ENCODE measurements at regions not wholly inside any gene's neighbourhood (a gene's known extent, or its start where the extent isn't known, plus 50 kb on each side); places are given as distances from the start of the nearest gene placed in this dataset.

- Histone ChIP-seq H3K36me3 (ENCODE audit: control insufficient read depth in 2 of 2, extremely low read depth in 1 of 2, insufficient read depth in 2 of 2, low read length in 2 of 2) (no peaks in the 10 kb centered on the region), H3K27ac (ENCODE audit: control insufficient read depth, insufficient read depth, low read length) (no peak overlapping the region), H3K79me2 (ENCODE audit: control insufficient read depth, insufficient read depth, low read length) (no peaks in the 10 kb centered on the region), H2AFZ (ENCODE audit: control insufficient read depth, low read length) (no peak overlapping the region), H3K9me1 (ENCODE audit: control insufficient read depth, extremely low read depth, insufficient read depth, low read length) (no peaks in the 10 kb centered on the region), H4K20me1 (ENCODE audit: control insufficient read depth, extremely low read depth, insufficient read depth, low read length) (no peaks in the 10 kb centered on the region), H3K9me3 (ENCODE audit: control insufficient read depth, low read depth, low read length) (no peaks in the 10 kb centered on the region), H3K9ac (ENCODE audit: control insufficient read depth, extremely low read depth, insufficient read depth, low read length) (no peak overlapping the region), H3K4me3 (ENCODE audit: control insufficient read depth in 2 of 3, extremely low read depth in 1 of 3, insufficient read depth in 2 of 3, low read depth in 1 of 3, low read length in 3 of 3) (no peak overlapping the region), H3K4me2 (ENCODE audit: control insufficient read depth, extremely low read depth, insufficient read depth, low read depth, low read length) (no peak overlapping the region), H3K27me3 (ENCODE audit: control insufficient read depth, extremely low read depth, insufficient read depth, low read length) (no peaks in the 10 kb centered on the region), H3K4me1 (ENCODE audit: control insufficient read depth, extremely low read depth, insufficient read depth, low read length) (no peaks in the 10 kb centered on the region)
- TF ChIP-seq EZH2 (IDR thresholded peaks at IDR 0.05; ENCODE audit: low read length) (no peak), CTCF (optimal IDR thresholded peaks at IDR 0.05 in 1 of 3, IDR thresholded peaks at IDR 0.05 in 1 of 3, conservative IDR thresholded peaks at IDR 0.05 in 1 of 3; ENCODE audit: extremely low read depth in 1 of 3, insufficient read depth in 2 of 3, low read length in 3 of 3) (no peak)
- FAIRE-seq (no peak), DNase-seq (ENCODE audit: low read depth, low spot score) (no peak)
- dilution Hi-C loops (cut with MboI; ENCODE audit: extremely low pct_ligation_motif_present, low sequenced_read_pairs) = no loop called here
Measured at GRCh38 chr1:232561381-232561780, 68.6 kb downstream of the SIPA1L2 start.

GRCh38 chr1:232560940-232561339 lies 69.0 kb downstream of the SIPA1L2 start:
- dilution Hi-C loops (cut with MboI; ENCODE audit: extremely low pct_ligation_motif_present, low sequenced_read_pairs) = no loop called here
- Histone ChIP-seq H3K27ac (ENCODE audit: control insufficient read depth, insufficient read depth, low read length) (no peak overlapping the region), H3K9me1 (ENCODE audit: control insufficient read depth, extremely low read depth, insufficient read depth, low read length) (no peaks in the 10 kb centered on the region), H3K79me2 (ENCODE audit: control insufficient read depth, insufficient read depth, low read length) (no peaks in the 10 kb centered on the region), H3K4me3 (ENCODE audit: control insufficient read depth in 2 of 3, extremely low read depth in 1 of 3, insufficient read depth in 2 of 3, low read depth in 1 of 3, low read length in 3 of 3) (no peak overlapping the region), H3K9me3 (ENCODE audit: control insufficient read depth, low read depth, low read length) (no peaks in the 10 kb centered on the region), H3K4me1 (ENCODE audit: control insufficient read depth, extremely low read depth, insufficient read depth, low read length) (no peaks in the 10 kb centered on the region), H4K20me1 (ENCODE audit: control insufficient read depth, extremely low read depth, insufficient read depth, low read length) (no peaks in the 10 kb centered on the region), H3K4me2 (ENCODE audit: control insufficient read depth, extremely low read depth, insufficient read depth, low read depth, low read length) (no peak overlapping the region), H2AFZ (ENCODE audit: control insufficient read depth, low read length) (no peak overlapping the region), H3K36me3 (ENCODE audit: control insufficient read depth in 2 of 2, extremely low read depth in 1 of 2, insufficient read depth in 2 of 2, low read length in 2 of 2) (no peaks in the 10 kb centered on the region), H3K9ac (ENCODE audit: control insufficient read depth, extremely low read depth, insufficient read depth, low read length) (no peak overlapping the region), H3K27me3 (ENCODE audit: control insufficient read depth, extremely low read depth, insufficient read depth, low read length) (no peaks in the 10 kb centered on the region)
- DNase-seq (ENCODE audit: low read depth, low spot score) (no peak), FAIRE-seq (no peak)
- no peak for TF ChIP-seq EZH2 (IDR thresholded peaks at IDR 0.05; ENCODE audit: low read length)
- TF ChIP-seq CTCF (optimal IDR thresholded peaks at IDR 0.05 in 1 of 3, IDR thresholded peaks at IDR 0.05 in 1 of 3, conservative IDR thresholded peaks at IDR 0.05 in 1 of 3; ENCODE audit: extremely low read depth in 1 of 3, insufficient read depth in 2 of 3, low read length in 3 of 3) = no peak

Measured in keratinocyte (primary cell).